GM19397 (cell line): ENCODE measurements at regions not wholly inside any gene's neighbourhood (a gene's known extent, or its start where the extent isn't known, plus 50 kb on each side); places are given as distances from the start of the nearest gene placed in this dataset.

Experiments used
- ATAC-seq: cut with Tn5 transposase; IDR thresholded peaks from one replicate; pipeline ENCODE4 v1.9.1; 2021; ENCODE audit warnings: mild to moderate bottlenecking, moderate library complexity; ENCODE audit not compliant: unreplicated experiment

- no peak for ATAC-seq
Observed at GRCh38 chr20:39152126-39152525, 190.0 kb downstream of the DHX35 start.

- ATAC-seq, result no peak
Observed at GRCh38 chr20:39150501-39150900, 188.4 kb downstream of the DHX35 start.

- ATAC-seq, result no peak
Observed at GRCh38 chr20:39146394-39146793, 184.2 kb downstream of the DHX35 start.

GRCh38 chr20:39145921-39146320 lies 183.8 kb downstream of the DHX35 start:
- ATAC-seq, result no peak

- ATAC-seq, result no peak
Observed at GRCh38 chr20:39144757-39145156, 182.6 kb downstream of the DHX35 start.

- ATAC-seq, result no peak
Observed at GRCh38 chr20:39142407-39143096, 180.4 kb downstream of the DHX35 start.

- ATAC-seq, result no peak
Observed at GRCh38 chr20:39137299-39137698, 175.2 kb downstream of the DHX35 start.

- ATAC-seq, result no peak
Observed at GRCh38 chr20:39136798-39137197, 174.7 kb downstream of the DHX35 start.

GRCh38 chr20:39135885-39136544 lies 173.9 kb downstream of the DHX35 start:
- ATAC-seq, result no peak

- ATAC-seq, result no peak
Observed at GRCh38 chr20:39133201-39133600, 171.1 kb downstream of the DHX35 start.

GRCh38 chr20:39132511-39132910 lies 170.4 kb downstream of the DHX35 start:
- no peak for ATAC-seq

- ATAC-seq, result no peak
Observed at GRCh38 chr20:39132093-39132492, 169.9 kb downstream of the DHX35 start.

GRCh38 chr20:39130627-39131026 lies 168.5 kb downstream of the DHX35 start:
- no peak for ATAC-seq

GRCh38 chr20:39129523-39129922 lies 167.4 kb downstream of the DHX35 start:
- no peak for ATAC-seq

- ATAC-seq, result no peak
Observed at GRCh38 chr20:39124064-39124463, 161.9 kb downstream of the DHX35 start.

GRCh38 chr20:39123185-39123557 lies 161.0 kb downstream of the DHX35 start:
- ATAC-seq, result no peak

GRCh38 chr20:39117491-39117890 lies 155.3 kb downstream of the DHX35 start:
- no peak for ATAC-seq

- no peak for ATAC-seq
Observed at GRCh38 chr20:39116020-39116419, 153.9 kb downstream of the DHX35 start.

- ATAC-seq, result no peak
Observed at GRCh38 chr20:39112178-39112743, 150.1 kb downstream of the DHX35 start.

GRCh38 chr20:39111359-39112177 lies 149.4 kb downstream of the DHX35 start:
- ATAC-seq, result no peak

GRCh38 chr20:39110819-39111136 lies 148.6 kb downstream of the DHX35 start:
- ATAC-seq, result no peak
